SK-N-SH (cell line): ENCODE measurements at regions not wholly inside any gene's neighbourhood (a gene's known extent, or its start where the extent isn't known, plus 50 kb on each side); places are given as distances from the start of the nearest gene placed in this dataset.

Experiments
- CTCF ChIA-PET: fragments of 300-600, 350-600 bp; formaldehyde crosslinking; extraction: SDS; loops from one replicate; lab custom pipeline; 2021; lab: Yijun Ruan, JAX
- POLR2A ChIA-PET: fragments of 350-600 bp; sonication (Branson Sonifier 250); formaldehyde crosslinking; extraction: SDS; loops from one replicate; lab custom pipeline; 2020; ENCODE audit warnings: antibody characterized with exemption, inconsistent platforms; lab: Yijun Ruan, JAX
- DNase-seq: peaks from one replicate; pipeline ENCODE4 v3.0.0; 2012
- H2AFZ ChIP-seq: fragments of 200-600 bp; sonication (generic); 2 replicates; pipeline ENCODE4 v1.8.1; 2016; ENCODE audit warnings: antibody characterized with exemption, mild to moderate bottlenecking, low read depth
- H3F3A ChIP-seq: fragments of 200-600 bp; sonication (generic); replicated peaks from 2 replicates; pipeline ENCODE3; 2016; ENCODE audit warnings: antibody characterized with exemption, mild to moderate bottlenecking; ENCODE audit not compliant: insufficient read depth
- H3K27ac ChIP-seq, 2 experiments: fragments of 200-500 bp in 1 of 2; fragments of 200-600 bp in 1 of 2; sonication (Bioruptor generic) in 1 of 2; sonication (generic), shearing (Covaris generic) in 1 of 2; 2 replicates each; pipeline versions ENCODE4 v1.5.1 to v1.6.1; 2014 to 2016; ENCODE audit warnings: low read depth in 2 of 2, inconsistent platforms in 1 of 2, low read length in 1 of 2, mild to moderate bottlenecking in 1 of 2, mixed read lengths in 1 of 2
- H3K27me3 ChIP-seq: fragments of 200-600 bp; sonication (generic), shearing (Covaris generic); 2 replicates; pipeline ENCODE4 v1.6.1; 2016; ENCODE audit warnings: mixed run types; ENCODE audit not compliant: insufficient read depth
- H3K36me3 ChIP-seq, 2 experiments: fragments of 200-500 bp in 1 of 2; fragments of 200-600 bp in 1 of 2; sonication (Bioruptor generic) in 1 of 2; sonication (generic) in 1 of 2; replicated peaks in 1 of 2; 2 replicates each; pipeline versions ENCODE3 to v1.5.1; 2014 to 2016; ENCODE audit warnings: low read length in 1 of 2, mild to moderate bottlenecking in 1 of 2; ENCODE audit not compliant: insufficient read depth in 2 of 2, control insufficient read depth in 1 of 2
- H3K4me1 ChIP-seq, 2 experiments: fragments of 200-500 bp in 1 of 2; fragments of 200-600 bp in 1 of 2; sonication (Bioruptor generic) in 1 of 2; sonication (generic), shearing (Covaris generic) in 1 of 2; 2 replicates each; pipeline versions ENCODE4 v1.5.1 to v1.6.1; 2014 to 2016; ENCODE audit warnings: low read depth in 1 of 2, low read length in 1 of 2, mixed run types in 1 of 2; ENCODE audit not compliant: insufficient read depth in 2 of 2, control insufficient read depth in 1 of 2
- H3K4me2 ChIP-seq: fragments of 200-600 bp; sonication (generic), shearing (Covaris generic); 2 replicates; pipeline ENCODE4 v1.6.1; 2017; ENCODE audit warnings: mixed run types
- H3K4me3 ChIP-seq, 2 experiments: fragments of 200-500 bp in 1 of 2; fragments of 200-600 bp in 1 of 2; sonication (Bioruptor generic) in 1 of 2; sonication (generic), shearing (Covaris generic) in 1 of 2; 2 replicates each; pipeline versions ENCODE4 v1.5.1 to v1.8.1; 2014 to 2016; ENCODE audit warnings: low read depth in 2 of 2, inconsistent platforms in 1 of 2, low read length in 1 of 2, mild to moderate bottlenecking in 1 of 2, mixed read lengths in 1 of 2, moderate library complexity in 1 of 2
- H3K79me2 ChIP-seq: fragments of 200-600 bp; sonication (generic); 2 replicates; pipeline ENCODE4 v1.8.1; 2017; ENCODE audit warnings: mild to moderate bottlenecking; ENCODE audit not compliant: insufficient read depth
- H3K9ac ChIP-seq: fragments of 200-600 bp; sonication (generic); 2 replicates; pipeline ENCODE4 v1.6.1; 2017; ENCODE audit warnings: mixed run types
- H3K9me2 ChIP-seq: fragments of 200-600 bp; sonication (generic); 2 replicates; pipeline ENCODE4 v1.6.1; 2017; ENCODE audit warnings: mixed run types
- H3K9me3 ChIP-seq: fragments of 200-600 bp; sonication (generic); 2 replicates; pipeline ENCODE4 v1.6.1; 2017; ENCODE audit warnings: mixed run types, mild to moderate bottlenecking, moderate library complexity
- H4K20me1 ChIP-seq: fragments of 200-600 bp; sonication (generic); 2 replicates; pipeline ENCODE4 v1.6.1; 2017; ENCODE audit warnings: mild to moderate bottlenecking, mixed run types; ENCODE audit not compliant: insufficient read depth
- CTCF ChIP-seq: fragments of 200-600 bp; sonication (generic); IDR thresholded peaks from 2 replicates; pipeline ENCODE4 v1.6.1; 2017; ENCODE audit warnings: antibody characterized with exemption, mild to moderate bottlenecking, moderate library complexity
- ELF1 ChIP-seq: IDR thresholded peaks from 2 replicates; pipeline ENCODE4 v1.4.0; 2012
- EZH2phosphoT487 ChIP-seq: fragments of 200-600 bp; sonication (generic); IDR thresholded peaks from 2 replicates; pipeline ENCODE4 v1.6.1; 2017; ENCODE audit warnings: low read depth, mixed run types, mild to moderate bottlenecking, antibody characterized with exemption, moderate library complexity, borderline replicate concordance
- GATA2 ChIP-seq: sonication (generic); formaldehyde crosslinking; IDR thresholded peaks from 2 replicates; pipeline ENCODE4 v1.5.0; 2020; ENCODE audit warnings: mild to moderate bottlenecking, missing genetic modification reagents
- IRF3 ChIP-seq: fragments of 150-350 bp; IDR thresholded peaks from 2 replicates; pipeline ENCODE4 v1.6.1; 2016; ENCODE audit warnings: mild to moderate bottlenecking, low read depth, low read length
- MXI1 ChIP-seq: IDR thresholded peaks from 2 replicates; pipeline ENCODE4 v1.6.1; 2012; ENCODE audit warnings: mild to moderate bottlenecking, low read depth, low read length, improper control_type of control experiment
- NRF1 ChIP-seq: IDR thresholded peaks from 2 replicates; pipeline ENCODE4 v1.6.1; 2012; ENCODE audit warnings: low read depth, mild to moderate bottlenecking, low read length
- REST ChIP-seq: IDR thresholded peaks from 2 replicates; pipeline ENCODE4 v1.6.1; 2012; ENCODE audit warnings: mild to moderate bottlenecking, low read depth, low read length, moderate library complexity
- RXRA ChIP-seq: IDR thresholded peaks from 2 replicates; pipeline ENCODE4 v1.4.0; 2012; ENCODE audit warnings: low read depth, mild to moderate bottlenecking, borderline replicate concordance
- TCF12 ChIP-seq: IDR thresholded peaks from 2 replicates; pipeline ENCODE4 v1.4.0; 2012
- TEAD4 ChIP-seq: IDR thresholded peaks from 2 replicates; pipeline ENCODE4 v1.4.0; 2012; ENCODE audit warnings: mild to moderate bottlenecking, borderline replicate concordance; ENCODE audit not compliant: insufficient read depth
- YY1 ChIP-seq: IDR thresholded peaks from 2 replicates; pipeline ENCODE4 v1.4.0; 2012; ENCODE audit warnings: low read depth, mild to moderate bottlenecking
- WGBS: methylation state at CpG from one replicate; pipeline ENCODE4 v1.1.6; 2017; ENCODE audit warnings: low lambda C conversion rate; 5-methylcytosine and 5-hydroxymethylcytosine counted together

GRCh38 chr18:78650926-78651325 is 328.7 kb upstream of the SALL3 start (continued):
- TF ChIP-seq REST = no peak

- 25% methylated on average over 10 of the region's 11 CpGs for WGBS
These were observed 327.5 kb upstream of the SALL3 start for GRCh38 chr18:78652001-78652545.

More at GRCh38 chr18:78652001-78652545, 327.5 kb upstream of the SALL3 start:
- no peak for DNase-seq
- Histone ChIP-seq H3K9ac (no peak overlapping the region), H3K79me2 (no peaks in the 10 kb centered on the region), H3K4me2 (no peak overlapping the region), H3K9me2 (no peaks in the 10 kb centered on the region), H3K27ac (no peak overlapping the region), H3K4me3 (no peak overlapping the region), H3K4me1 (no peaks in the 10 kb centered on the region), H3K9me3 (no peaks in the 10 kb centered on the region), H3K36me3 (no peaks in the 10 kb centered on the region), H3F3A (no peaks in the 10 kb centered on the region), H2AFZ (no peak overlapping the region), H4K20me1 (no peaks in the 10 kb centered on the region), H3K27me3 (no peaks in the 10 kb centered on the region)
- ChIA-PET POLR2A (no interaction called here), CTCF (no interaction called here)
- TF ChIP-seq YY1 (no peak), CTCF (no peak), ELF1 (no peak), RXRA (no peak), GATA2 (no peak), TEAD4 (no peak), TCF12 (no peak), IRF3 (no peak), EZH2phosphoT487 (no peak), NRF1 (no peak), MXI1 (no peak)
